SK-N-SH (cell line): ENCODE measurements at regions not wholly inside any gene's neighbourhood (a gene's known extent, or its start where the extent isn't known, plus 50 kb on each side); places are given as distances from the start of the nearest gene placed in this dataset.

ENCODE experiments used
- CTCF ChIA-PET: fragments of 300-600, 350-600 bp; formaldehyde crosslinking; extraction: SDS; loops from one replicate; lab custom pipeline; 2021; lab: Yijun Ruan, JAX
- POLR2A ChIA-PET: fragments of 350-600 bp; sonication (Branson Sonifier 250); formaldehyde crosslinking; extraction: SDS; loops from one replicate; lab custom pipeline; 2020; ENCODE audit warnings: antibody characterized with exemption, inconsistent platforms; lab: Yijun Ruan, JAX
- DNase-seq: peaks from one replicate; pipeline ENCODE4 v3.0.0; 2012
- H2AFZ ChIP-seq: fragments of 200-600 bp; sonication (generic); 2 replicates; pipeline ENCODE4 v1.8.1; 2016; ENCODE audit warnings: antibody characterized with exemption, mild to moderate bottlenecking, low read depth
- H3F3A ChIP-seq: fragments of 200-600 bp; sonication (generic); replicated peaks from 2 replicates; pipeline ENCODE3; 2016; ENCODE audit warnings: antibody characterized with exemption, mild to moderate bottlenecking; ENCODE audit not compliant: insufficient read depth
- H3K27ac ChIP-seq, 2 experiments: fragments of 200-500 bp in 1 of 2; fragments of 200-600 bp in 1 of 2; sonication (Bioruptor generic) in 1 of 2; sonication (generic), shearing (Covaris generic) in 1 of 2; 2 replicates each; pipeline versions ENCODE4 v1.5.1 to v1.6.1; 2014 to 2016; ENCODE audit warnings: low read depth in 2 of 2, inconsistent platforms in 1 of 2, low read length in 1 of 2, mild to moderate bottlenecking in 1 of 2, mixed read lengths in 1 of 2
- H3K27me3 ChIP-seq: fragments of 200-600 bp; sonication (generic), shearing (Covaris generic); 2 replicates; pipeline ENCODE4 v1.6.1; 2016; ENCODE audit warnings: mixed run types; ENCODE audit not compliant: insufficient read depth
- H3K36me3 ChIP-seq, 2 experiments: fragments of 200-500 bp in 1 of 2; fragments of 200-600 bp in 1 of 2; sonication (Bioruptor generic) in 1 of 2; sonication (generic) in 1 of 2; replicated peaks in 1 of 2; 2 replicates each; pipeline versions ENCODE3 to v1.5.1; 2014 to 2016; ENCODE audit warnings: low read length in 1 of 2, mild to moderate bottlenecking in 1 of 2; ENCODE audit not compliant: insufficient read depth in 2 of 2, control insufficient read depth in 1 of 2
- H3K4me1 ChIP-seq, 2 experiments: fragments of 200-500 bp in 1 of 2; fragments of 200-600 bp in 1 of 2; sonication (Bioruptor generic) in 1 of 2; sonication (generic), shearing (Covaris generic) in 1 of 2; 2 replicates each; pipeline versions ENCODE4 v1.5.1 to v1.6.1; 2014 to 2016; ENCODE audit warnings: low read depth in 1 of 2, low read length in 1 of 2, mixed run types in 1 of 2; ENCODE audit not compliant: insufficient read depth in 2 of 2, control insufficient read depth in 1 of 2
- H3K4me2 ChIP-seq: fragments of 200-600 bp; sonication (generic), shearing (Covaris generic); 2 replicates; pipeline ENCODE4 v1.6.1; 2017; ENCODE audit warnings: mixed run types
- H3K4me3 ChIP-seq, 2 experiments: fragments of 200-500 bp in 1 of 2; fragments of 200-600 bp in 1 of 2; sonication (Bioruptor generic) in 1 of 2; sonication (generic), shearing (Covaris generic) in 1 of 2; 2 replicates each; pipeline versions ENCODE4 v1.5.1 to v1.8.1; 2014 to 2016; ENCODE audit warnings: low read depth in 2 of 2, inconsistent platforms in 1 of 2, low read length in 1 of 2, mild to moderate bottlenecking in 1 of 2, mixed read lengths in 1 of 2, moderate library complexity in 1 of 2
- H3K79me2 ChIP-seq: fragments of 200-600 bp; sonication (generic); 2 replicates; pipeline ENCODE4 v1.8.1; 2017; ENCODE audit warnings: mild to moderate bottlenecking; ENCODE audit not compliant: insufficient read depth
- H3K9ac ChIP-seq: fragments of 200-600 bp; sonication (generic); 2 replicates; pipeline ENCODE4 v1.6.1; 2017; ENCODE audit warnings: mixed run types
- H3K9me2 ChIP-seq: fragments of 200-600 bp; sonication (generic); 2 replicates; pipeline ENCODE4 v1.6.1; 2017; ENCODE audit warnings: mixed run types
- H3K9me3 ChIP-seq: fragments of 200-600 bp; sonication (generic); 2 replicates; pipeline ENCODE4 v1.6.1; 2017; ENCODE audit warnings: mixed run types, mild to moderate bottlenecking, moderate library complexity
- H4K20me1 ChIP-seq: fragments of 200-600 bp; sonication (generic); 2 replicates; pipeline ENCODE4 v1.6.1; 2017; ENCODE audit warnings: mild to moderate bottlenecking, mixed run types; ENCODE audit not compliant: insufficient read depth
- CHD2 ChIP-seq: fragments of 150-350 bp; IDR thresholded peaks from 2 replicates; pipeline ENCODE4 v1.6.1; 2018; ENCODE audit warnings: low read length; ENCODE audit not compliant: partially characterized antibody
- EP300 ChIP-seq, 2 experiments: IDR thresholded peaks; 2 replicates each; pipeline versions ENCODE4 v1.4.0 to v1.6.1; 2012; ENCODE audit warnings: borderline replicate concordance in 1 of 2, low read depth in 1 of 2, low read length in 1 of 2
- FOSL2 ChIP-seq: IDR thresholded peaks from 2 replicates; pipeline ENCODE4 v1.4.0; 2012; ENCODE audit warnings: low read depth, mild to moderate bottlenecking, moderate library complexity, borderline replicate concordance
- FOXJ3 ChIP-seq: sonication (generic); formaldehyde crosslinking; IDR thresholded peaks from 2 replicates; pipeline ENCODE4 v1.5.1; 2020; ENCODE audit warnings: mild to moderate bottlenecking, missing genetic modification reagents
- GABPA ChIP-seq: IDR thresholded peaks from 2 replicates; pipeline ENCODE4 v1.4.0; 2012; ENCODE audit warnings: low read depth, mild to moderate bottlenecking
- GATA2 ChIP-seq: sonication (generic); formaldehyde crosslinking; IDR thresholded peaks from 2 replicates; pipeline ENCODE4 v1.5.0; 2020; ENCODE audit warnings: mild to moderate bottlenecking, missing genetic modification reagents
- JUND ChIP-seq: IDR thresholded peaks from 2 replicates; pipeline ENCODE4 v1.4.0; 2012
- MEF2A ChIP-seq: IDR thresholded peaks from 2 replicates; pipeline ENCODE4 v1.4.0; 2012; ENCODE audit warnings: low read depth, borderline replicate concordance
- MXI1 ChIP-seq: IDR thresholded peaks from 2 replicates; pipeline ENCODE4 v1.6.1; 2012; ENCODE audit warnings: mild to moderate bottlenecking, low read depth, low read length, improper control_type of control experiment
- NFIC ChIP-seq: IDR thresholded peaks from 2 replicates; pipeline ENCODE4 v1.4.0; 2012; ENCODE audit warnings: borderline replicate concordance
- POLR2AphosphoS5 ChIP-seq: IDR thresholded peaks from 2 replicates; pipeline ENCODE4 v1.6.1; 2012; ENCODE audit warnings: low read depth, low read length
- RAD21 ChIP-seq: IDR thresholded peaks from 2 replicates; pipeline ENCODE4 v1.6.1; 2012; ENCODE audit warnings: mild to moderate bottlenecking, low read length
- RCOR1 ChIP-seq: fragments of 150-350 bp; IDR thresholded peaks from 2 replicates; pipeline ENCODE4 v1.6.1; 2017; ENCODE audit warnings: antibody characterized with exemption, low read length
- RFX5 ChIP-seq: IDR thresholded peaks from 2 replicates; pipeline ENCODE4 v1.6.1; 2012; ENCODE audit warnings: mild to moderate bottlenecking, improper control_type of control experiment, low read length
- TAF1 ChIP-seq: IDR thresholded peaks from 2 replicates; pipeline ENCODE4 v1.6.1; 2012; ENCODE audit warnings: low read depth, mild to moderate bottlenecking, low read length, moderate library complexity, borderline replicate concordance
- TCF12 ChIP-seq: IDR thresholded peaks from 2 replicates; pipeline ENCODE4 v1.4.0; 2012
- YY1 ChIP-seq: IDR thresholded peaks from 2 replicates; pipeline ENCODE4 v1.4.0; 2012; ENCODE audit warnings: low read depth, mild to moderate bottlenecking
- WGBS: methylation state at CpG from one replicate; pipeline ENCODE4 v1.1.6; 2017; ENCODE audit warnings: low lambda C conversion rate; 5-methylcytosine and 5-hydroxymethylcytosine counted together
- TF ChIP-seq, protein P1 (sequence below): IDR thresholded peaks from 2 replicates; pipeline ENCODE4 v1.4.0; 2012; ENCODE audit warnings: low read depth
- TF ChIP-seq, protein P2 (sequence below): IDR thresholded peaks from 2 replicates; pipeline ENCODE4 v1.4.0; 2012; ENCODE audit warnings: low read depth, borderline replicate concordance
- TF ChIP-seq, protein P3 (sequence below): fragments of 200-600 bp; sonication (generic); IDR thresholded peaks from 2 replicates; pipeline ENCODE4 v1.6.1; 2017; ENCODE audit warnings: antibody characterized with exemption, mild to moderate bottlenecking, moderate library complexity
- TF ChIP-seq, protein P4 (sequence below): IDR thresholded peaks from 2 replicates; pipeline ENCODE4 v1.6.1; 2012; ENCODE audit warnings: mild to moderate bottlenecking, low read depth, low read length, moderate library complexity

DNA sequence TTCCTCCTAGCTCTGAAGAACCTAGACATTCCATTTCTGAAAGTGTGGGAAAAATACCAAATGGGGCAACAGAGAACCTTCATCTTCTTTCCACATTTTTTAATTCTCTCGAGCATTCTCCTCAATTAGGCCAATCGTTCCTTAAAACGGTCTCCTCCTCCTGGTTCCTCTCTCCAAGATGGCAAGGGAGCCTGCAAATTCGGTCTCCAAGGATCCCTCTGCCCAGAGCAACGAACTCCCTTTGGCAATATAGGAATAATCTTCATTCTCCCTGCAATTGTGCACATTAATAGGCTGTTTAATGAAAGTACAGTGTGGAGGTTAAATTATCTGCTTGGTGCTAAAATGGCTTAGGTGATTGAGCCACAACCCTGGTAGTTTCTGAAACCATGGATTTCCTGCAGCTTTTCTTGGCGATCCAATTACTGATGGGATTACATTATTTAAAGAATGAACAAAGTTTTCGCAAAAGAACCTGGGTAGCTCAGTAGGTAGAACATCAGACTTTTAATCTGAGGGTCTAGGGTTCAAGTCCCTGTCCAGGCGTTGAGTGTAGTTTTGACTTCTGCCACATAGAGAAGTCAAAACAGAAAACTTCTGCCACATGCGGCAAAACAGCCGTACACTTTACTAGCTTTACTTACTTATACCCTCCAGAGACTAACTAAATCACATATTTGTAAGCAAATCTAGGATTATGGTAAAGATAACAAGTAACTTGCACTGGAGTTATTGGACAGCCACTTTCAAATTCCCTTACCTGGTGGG, 102.9 kb upstream of the ZNF184 start:
- Histone ChIP-seq H3K9me2 (no peaks in the 10 kb centered on the region), H3K4me2 (no peak overlapping the region), H3K4me3 (no peak overlapping the region), H3K9me3 (no peaks in the 10 kb centered on the region), H3K9ac (no peak overlapping the region), H3K27me3 (peaks cover 10% of the 10 kb centered on the region; the same call in 1 of the 2 replicates), H4K20me1 (no peaks in the 10 kb centered on the region), H3F3A (no peaks in the 10 kb centered on the region), H3K36me3 (no peaks in the 10 kb centered on the region), H3K27ac (no peak overlapping the region), H3K4me1 (no peaks in the 10 kb centered on the region), H3K79me2 (no peaks in the 10 kb centered on the region), H2AFZ (no peak overlapping the region)
- TF ChIP-seq RCOR1 (no peak), FOXJ3 (no peak), YY1 (no peak), MEF2A (no peak), JUND (no peak), CHD2 (no peak), EP300 (IDR thresholded peaks at IDR 0.05; ENCODE audit: borderline replicate concordance in 1 of 2, low read depth in 1 of 2, low read length in 1 of 2) (no peak), RAD21 (no peak)
- TF ChIP-seq, protein P1, sequence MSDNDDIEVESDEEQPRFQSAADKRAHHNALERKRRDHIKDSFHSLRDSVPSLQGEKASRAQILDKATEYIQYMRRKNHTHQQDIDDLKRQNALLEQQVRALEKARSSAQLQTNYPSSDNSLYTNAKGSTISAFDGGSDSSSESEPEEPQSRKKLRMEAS, result no peak
- TF ChIP-seq, protein P2, sequence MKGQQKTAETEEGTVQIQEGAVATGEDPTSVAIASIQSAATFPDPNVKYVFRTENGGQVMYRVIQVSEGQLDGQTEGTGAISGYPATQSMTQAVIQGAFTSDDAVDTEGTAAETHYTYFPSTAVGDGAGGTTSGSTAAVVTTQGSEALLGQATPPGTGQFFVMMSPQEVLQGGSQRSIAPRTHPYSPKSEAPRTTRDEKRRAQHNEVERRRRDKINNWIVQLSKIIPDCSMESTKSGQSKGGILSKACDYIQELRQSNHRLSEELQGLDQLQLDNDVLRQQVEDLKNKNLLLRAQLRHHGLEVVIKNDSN, result no peak
- 11% methylated on average over 10 of the region's 10 CpGs for WGBS
- POLR2A ChIA-PET, result interaction anchor here (0.6 kb wide), 1 partner anchor 291 kb away, joined by 3 read pairs; no protein-coding TSS in a partner anchor
- CTCF ChIA-PET, result interaction anchor here (1.6 kb wide), 1 partner anchor 263 kb away, joined by 5 read pairs; no protein-coding TSS in a partner anchor
- no peak for DNase-seq

DNA sequence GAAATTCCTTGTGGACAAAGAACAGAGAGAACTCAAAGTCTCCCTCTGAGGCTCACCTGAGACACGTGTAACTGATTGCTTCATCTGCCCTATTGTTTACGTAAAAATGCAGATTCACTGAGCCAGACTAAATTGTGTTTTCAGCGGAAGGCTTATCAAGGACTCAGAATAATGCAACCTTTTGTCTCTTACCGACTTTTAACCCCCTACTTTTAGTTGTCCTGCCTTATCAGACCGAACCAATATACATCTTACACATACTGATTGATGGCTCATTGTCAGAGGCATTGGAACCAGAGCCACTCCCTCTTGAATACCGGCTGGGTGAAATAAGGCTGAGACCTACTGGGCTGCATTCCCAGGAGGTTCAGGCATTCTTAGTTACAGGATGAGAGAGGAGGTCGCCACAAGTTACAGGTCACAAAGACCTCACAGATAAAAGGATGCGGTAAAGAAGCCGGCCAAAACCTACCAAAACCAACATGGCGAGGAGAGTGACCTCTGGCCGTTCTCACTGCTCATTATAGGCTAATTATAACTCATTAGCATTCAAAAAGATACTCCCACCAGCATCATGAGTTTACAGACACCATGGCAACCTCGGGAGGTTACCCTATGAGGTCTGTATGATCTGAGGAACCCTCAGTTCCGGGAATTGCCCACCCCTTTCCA, 95.5 kb upstream of the ZNF184 start:
- H3K4me1 ChIP-seq, result no peaks in the 10 kb centered on the region
- no peak overlapping the region for H3K9ac ChIP-seq
- TF ChIP-seq, protein P1, result no peak
- no peak for TF ChIP-seq RFX5
- no peak for TF ChIP-seq TCF12
- TF ChIP-seq TAF1, result no peak
- no peak for TF ChIP-seq RAD21
- TF ChIP-seq, protein P3, sequence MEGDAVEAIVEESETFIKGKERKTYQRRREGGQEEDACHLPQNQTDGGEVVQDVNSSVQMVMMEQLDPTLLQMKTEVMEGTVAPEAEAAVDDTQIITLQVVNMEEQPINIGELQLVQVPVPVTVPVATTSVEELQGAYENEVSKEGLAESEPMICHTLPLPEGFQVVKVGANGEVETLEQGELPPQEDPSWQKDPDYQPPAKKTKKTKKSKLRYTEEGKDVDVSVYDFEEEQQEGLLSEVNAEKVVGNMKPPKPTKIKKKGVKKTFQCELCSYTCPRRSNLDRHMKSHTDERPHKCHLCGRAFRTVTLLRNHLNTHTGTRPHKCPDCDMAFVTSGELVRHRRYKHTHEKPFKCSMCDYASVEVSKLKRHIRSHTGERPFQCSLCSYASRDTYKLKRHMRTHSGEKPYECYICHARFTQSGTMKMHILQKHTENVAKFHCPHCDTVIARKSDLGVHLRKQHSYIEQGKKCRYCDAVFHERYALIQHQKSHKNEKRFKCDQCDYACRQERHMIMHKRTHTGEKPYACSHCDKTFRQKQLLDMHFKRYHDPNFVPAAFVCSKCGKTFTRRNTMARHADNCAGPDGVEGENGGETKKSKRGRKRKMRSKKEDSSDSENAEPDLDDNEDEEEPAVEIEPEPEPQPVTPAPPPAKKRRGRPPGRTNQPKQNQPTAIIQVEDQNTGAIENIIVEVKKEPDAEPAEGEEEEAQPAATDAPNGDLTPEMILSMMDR, result no peak
- TF ChIP-seq MEF2A, result no peak
- TF ChIP-seq POLR2AphosphoS5, result no peak
- TF ChIP-seq GATA2 (CRISPR knock-in tag), result no peak
- no peak for TF ChIP-seq CHD2
- TF ChIP-seq FOSL2, result no peak
- no peak for TF ChIP-seq MXI1
- no peak for TF ChIP-seq GABPA
- no peak for TF ChIP-seq NFIC
- TF ChIP-seq, protein P4, sequence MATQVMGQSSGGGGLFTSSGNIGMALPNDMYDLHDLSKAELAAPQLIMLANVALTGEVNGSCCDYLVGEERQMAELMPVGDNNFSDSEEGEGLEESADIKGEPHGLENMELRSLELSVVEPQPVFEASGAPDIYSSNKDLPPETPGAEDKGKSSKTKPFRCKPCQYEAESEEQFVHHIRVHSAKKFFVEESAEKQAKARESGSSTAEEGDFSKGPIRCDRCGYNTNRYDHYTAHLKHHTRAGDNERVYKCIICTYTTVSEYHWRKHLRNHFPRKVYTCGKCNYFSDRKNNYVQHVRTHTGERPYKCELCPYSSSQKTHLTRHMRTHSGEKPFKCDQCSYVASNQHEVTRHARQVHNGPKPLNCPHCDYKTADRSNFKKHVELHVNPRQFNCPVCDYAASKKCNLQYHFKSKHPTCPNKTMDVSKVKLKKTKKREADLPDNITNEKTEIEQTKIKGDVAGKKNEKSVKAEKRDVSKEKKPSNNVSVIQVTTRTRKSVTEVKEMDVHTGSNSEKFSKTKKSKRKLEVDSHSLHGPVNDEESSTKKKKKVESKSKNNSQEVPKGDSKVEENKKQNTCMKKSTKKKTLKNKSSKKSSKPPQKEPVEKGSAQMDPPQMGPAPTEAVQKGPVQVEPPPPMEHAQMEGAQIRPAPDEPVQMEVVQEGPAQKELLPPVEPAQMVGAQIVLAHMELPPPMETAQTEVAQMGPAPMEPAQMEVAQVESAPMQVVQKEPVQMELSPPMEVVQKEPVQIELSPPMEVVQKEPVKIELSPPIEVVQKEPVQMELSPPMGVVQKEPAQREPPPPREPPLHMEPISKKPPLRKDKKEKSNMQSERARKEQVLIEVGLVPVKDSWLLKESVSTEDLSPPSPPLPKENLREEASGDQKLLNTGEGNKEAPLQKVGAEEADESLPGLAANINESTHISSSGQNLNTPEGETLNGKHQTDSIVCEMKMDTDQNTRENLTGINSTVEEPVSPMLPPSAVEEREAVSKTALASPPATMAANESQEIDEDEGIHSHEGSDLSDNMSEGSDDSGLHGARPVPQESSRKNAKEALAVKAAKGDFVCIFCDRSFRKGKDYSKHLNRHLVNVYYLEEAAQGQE, result no peak
- no peaks in the 10 kb centered on the region for H3K79me2 ChIP-seq
- no peak overlapping the region for H2AFZ ChIP-seq
- H3K4me3 ChIP-seq, result no peak overlapping the region
- no peak overlapping the region for H3K4me2 ChIP-seq
- WGBS, result 16% methylated on average over 13 of the region's 13 CpGs
- no peaks in the 10 kb centered on the region for H3K9me2 ChIP-seq
- ChIA-PET POLR2A (no interaction called here), CTCF (interaction anchor here (1.7 kb wide), 1 partner anchor 9 kb away, joined by 4 read pairs; no protein-coding TSS in a partner anchor)
- DNase-seq, result no peak
- no peaks in the 10 kb centered on the region for H3K9me3 ChIP-seq
- no peaks in the 10 kb centered on the region for H3K36me3 ChIP-seq
- H3F3A ChIP-seq, result no peaks in the 10 kb centered on the region
- peaks cover 43% of the 10 kb centered on the region; the same call in 1 of the 2 replicates for H3K27me3 ChIP-seq
- no peaks in the 10 kb centered on the region for H4K20me1 ChIP-seq
- no peak overlapping the region for H3K27ac ChIP-seq
